Neuronal stem cell (in vitro differentiated cells): ENCODE measurements at regions not wholly inside any gene's neighbourhood (a gene's known extent, or its start where the extent isn't known, plus 50 kb on each side); places are given as distances from the start of the nearest gene placed in this dataset.

Source experiments
- DNase-seq: peaks from one replicate; pipeline ENCODE4 v3.0.0-alpha.2; 2013; ENCODE audit warnings: low spot score
- H2AFZ ChIP-seq: one replicate; pipeline ENCODE4 v1.6.1; 2013; ENCODE audit warnings: mild to moderate bottlenecking, low read length, inconsistent platforms
- H2AK5ac ChIP-seq: 2 replicates; pipeline ENCODE4 v1.6.1; 2013; ENCODE audit warnings: low read depth, mild to moderate bottlenecking, inconsistent platforms, low read length, moderate library complexity, mixed read lengths
- H2BK120ac ChIP-seq: 2 replicates; pipeline ENCODE4 v1.6.1; 2013; ENCODE audit warnings: low read depth, mild to moderate bottlenecking, inconsistent platforms, low read length, moderate library complexity, mixed read lengths
- H2BK12ac ChIP-seq: one replicate; pipeline ENCODE4 v1.6.1; 2013; ENCODE audit warnings: low read length, inconsistent platforms
- H2BK15ac ChIP-seq: 2 replicates; pipeline ENCODE4 v1.6.1; 2013; ENCODE audit warnings: mild to moderate bottlenecking, low read length, inconsistent platforms, mixed read lengths
- H2BK5ac ChIP-seq: one replicate; pipeline ENCODE4 v1.6.1; 2013; ENCODE audit warnings: inconsistent platforms, mild to moderate bottlenecking, low read length, moderate library complexity
- H3K14ac ChIP-seq: one replicate; pipeline ENCODE4 v1.6.1; 2013; ENCODE audit warnings: low read length, inconsistent platforms
- H3K18ac ChIP-seq: 2 replicates; pipeline ENCODE4 v1.6.1; 2013; ENCODE audit warnings: low read length, inconsistent platforms
- H3K23ac ChIP-seq: 2 replicates; pipeline ENCODE4 v1.6.1; 2013; ENCODE audit warnings: low read depth, mild to moderate bottlenecking, mixed read lengths, low read length, inconsistent platforms; ENCODE audit not compliant: poor library complexity
- H3K27ac ChIP-seq: replicated peaks from 3 replicates; pipeline ENCODE4 v1.5.1; 2013; ENCODE audit warnings: low read length, inconsistent platforms
- H3K27me3 ChIP-seq, 3 experiments: 2 replicates each; pipeline ENCODE4 v1.6.1; 2013; ENCODE audit warnings: low read length in 3 of 3, mild to moderate bottlenecking in 2 of 3, inconsistent platforms in 1 of 3, low read depth in 1 of 3, mixed read lengths in 1 of 3, moderate library complexity in 1 of 3; ENCODE audit not compliant: control insufficient read depth in 3 of 3, insufficient read depth in 3 of 3
- H3K36me3 ChIP-seq, 2 donors: replicated peaks in 1 of 2; 2 replicates each; pipeline ENCODE4 v1.6.1; 2013; ENCODE audit warnings: low read length in 2 of 2; ENCODE audit not compliant: control insufficient read depth in 2 of 2, insufficient read depth in 2 of 2
- H3K4ac ChIP-seq: 2 replicates; pipeline ENCODE4 v1.6.1; 2013; ENCODE audit warnings: inconsistent platforms, mild to moderate bottlenecking, low read length, moderate library complexity
- H3K4me1 ChIP-seq, 2 donors: 1 replicate in 1 of 2; 2 replicates in 1 of 2; pipeline ENCODE4 v1.6.1; 2013; ENCODE audit warnings: low read length in 2 of 2, low read depth in 1 of 2; ENCODE audit not compliant: control insufficient read depth in 2 of 2, insufficient read depth in 1 of 2
- H3K4me2 ChIP-seq: one replicate; pipeline ENCODE4 v1.6.1; 2013; ENCODE audit warnings: mild to moderate bottlenecking, low read length, inconsistent platforms; ENCODE audit not compliant: insufficient read depth, poor library complexity, severe bottlenecking
- H3K4me3 ChIP-seq, 2 donors: 2 replicates each; pipeline ENCODE4 v1.5.1; 2013; ENCODE audit warnings: low read length in 2 of 2, mild to moderate bottlenecking in 2 of 2, inconsistent platforms in 1 of 2, moderate library complexity in 1 of 2
- H3K79me1 ChIP-seq: one replicate; pipeline ENCODE4 v1.6.1; 2013; ENCODE audit warnings: low read depth, mild to moderate bottlenecking, inconsistent platforms, low read length, moderate library complexity
- H3K9ac ChIP-seq: one replicate; pipeline ENCODE4 v1.6.1; 2013; ENCODE audit warnings: mild to moderate bottlenecking, low read depth, low read length, inconsistent platforms; ENCODE audit not compliant: poor library complexity
- H3K9me3 ChIP-seq, 2 donors: replicated peaks in 1 of 2; 2 replicates each; pipeline versions ENCODE3 to v1.6.1; 2013; ENCODE audit warnings: low read length in 2 of 2, mild to moderate bottlenecking in 2 of 2, inconsistent platforms in 1 of 2, low read depth in 1 of 2, mixed read lengths in 1 of 2, moderate library complexity in 1 of 2; ENCODE audit not compliant: control insufficient read depth in 2 of 2, insufficient read depth in 1 of 2
- H4K8ac ChIP-seq: one replicate; pipeline ENCODE4 v1.6.1; 2013; ENCODE audit warnings: low read depth, mild to moderate bottlenecking, inconsistent platforms, low read length, moderate library complexity
- H4K91ac ChIP-seq: one replicate; pipeline ENCODE4 v1.6.1; 2013; ENCODE audit warnings: low read length, low read depth, mild to moderate bottlenecking, inconsistent platforms; ENCODE audit not compliant: poor library complexity
- WGBS, 2 donors: extraction: QIAGEN DNeasy Blood & Tissue Kit; methylation state at CpG; one replicate each; pipeline ENCODE4 v1.1.7; 2013; ENCODE audit warnings: missing lambda C conversion rate in 2 of 2, mixed read lengths in 1 of 2; ENCODE audit not compliant: insufficient read length in 2 of 2, insufficient replicate concordance in 1 of 2; ENCODE audit errors: extremely low coverage in 2 of 2; 5-methylcytosine and 5-hydroxymethylcytosine counted together

GRCh38 chr7:68642727-68643126, 955.5 kb upstream of the AUTS2 start:
- H3K36me3 ChIP-seq = no peaks in the 10 kb centered on the region
- H3K23ac ChIP-seq = no peak overlapping the region
- H2AFZ ChIP-seq = no peak overlapping the region
- no peak overlapping the region for H3K27ac ChIP-seq
- no peaks in the 10 kb centered on the region for H3K79me1 ChIP-seq
- no peak overlapping the region for H3K4me3 ChIP-seq
- no peak overlapping the region for H2BK120ac ChIP-seq
- H2BK15ac ChIP-seq = no peak overlapping the region
- H3K4me2 ChIP-seq = no peak overlapping the region
- H4K91ac ChIP-seq = no peak overlapping the region
- no peak overlapping the region for H3K18ac ChIP-seq
- H3K27me3 ChIP-seq = no peaks in the 10 kb centered on the region
- H2BK12ac ChIP-seq = no peak overlapping the region
- no CpG with 5 or more reads among the region's 3 CpGs for WGBS, 2 donors
- no peak overlapping the region for H4K8ac ChIP-seq
- no peak overlapping the region for H3K9ac ChIP-seq
- H2AK5ac ChIP-seq = no peak overlapping the region
- H3K14ac ChIP-seq = no peak overlapping the region
- H3K9me3 ChIP-seq = peaks cover 0 to 5% of the 10 kb centered on the region in 2 donors
- no peaks in the 10 kb centered on the region for H3K4me1 ChIP-seq
- no peak for DNase-seq
- no peak overlapping the region for H2BK5ac ChIP-seq
- H3K4ac ChIP-seq = no peak overlapping the region

DNA sequence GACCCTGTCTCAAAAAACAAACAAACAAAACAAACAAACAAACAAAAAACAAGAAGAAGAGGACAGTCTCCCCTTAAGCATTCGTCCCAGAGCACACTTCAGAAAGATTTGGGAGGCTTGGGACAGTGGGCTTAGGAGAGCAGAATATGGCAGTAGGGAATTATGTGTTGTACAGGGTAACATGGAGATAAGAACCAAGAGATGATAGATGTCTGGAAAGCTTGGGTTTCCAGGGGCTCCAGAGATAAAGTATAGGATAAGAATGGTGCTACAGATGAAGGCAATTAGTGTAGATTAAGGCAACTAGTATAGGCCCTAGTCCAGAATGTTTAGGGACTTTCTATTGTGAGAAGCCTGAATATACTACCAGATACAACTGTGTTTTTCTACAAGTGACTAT, 934.9 kb upstream of the AUTS2 start:
- Histone ChIP-seq H3K9me3 (no peaks in the 10 kb centered on the region), H3K4me3 (no peak overlapping the region), H4K91ac (no peak overlapping the region), H2AFZ (no peak overlapping the region), H3K4me1 (no peaks in the 10 kb centered on the region), H3K14ac (no peak overlapping the region), H2BK5ac (no peak overlapping the region), H3K9ac (no peak overlapping the region), H3K4me2 (no peak overlapping the region), H3K4ac (no peak overlapping the region), H3K23ac (no peak overlapping the region), H2BK120ac (no peak overlapping the region), H3K27me3 (no peaks in the 10 kb centered on the region), H4K8ac (no peak overlapping the region), H2AK5ac (no peak overlapping the region), H2BK12ac (no peak overlapping the region), H3K79me1 (no peaks in the 10 kb centered on the region), H3K18ac (no peak overlapping the region), H3K36me3 (no peaks in the 10 kb centered on the region), H2BK15ac (no peak overlapping the region), H3K27ac (no peak overlapping the region)
- DNase-seq = no peak
- WGBS, 2 donors = no CpG with 5 or more reads among the region's 1 CpG

GRCh38 chr7:68671046-68671445, 927.2 kb upstream of the AUTS2 start:
- H2BK12ac ChIP-seq = no peak overlapping the region
- no peaks in the 10 kb centered on the region for H3K27me3 ChIP-seq
- H3K4ac ChIP-seq = no peak overlapping the region
- no peak overlapping the region for H3K9ac ChIP-seq
- no peak overlapping the region for H2BK15ac ChIP-seq
- H3K14ac ChIP-seq = no peak overlapping the region
- H2AK5ac ChIP-seq = no peak overlapping the region
- no peaks in the 10 kb centered on the region for H3K36me3 ChIP-seq
- no CpG with 5 or more reads among the region's 2 CpGs for WGBS, 2 donors
- no peak overlapping the region for H4K8ac ChIP-seq
- peaks cover 0 to 2% of the 10 kb centered on the region in 2 donors for H3K9me3 ChIP-seq
- H3K23ac ChIP-seq = no peak overlapping the region
- H4K91ac ChIP-seq = no peak overlapping the region
- no peak overlapping the region for H3K27ac ChIP-seq
- no peak overlapping the region for H3K4me3 ChIP-seq
- H3K4me1 ChIP-seq = no peaks in the 10 kb centered on the region
- DNase-seq = no peak
- H2BK120ac ChIP-seq = no peak overlapping the region
- no peaks in the 10 kb centered on the region for H3K79me1 ChIP-seq
- no peak overlapping the region for H3K4me2 ChIP-seq
- H2AFZ ChIP-seq = no peak overlapping the region
- H2BK5ac ChIP-seq = no peak overlapping the region
- H3K18ac ChIP-seq = no peak overlapping the region

- Histone ChIP-seq H2BK15ac (no peak overlapping the region), H3K27me3 (no peaks in the 10 kb centered on the region), H3K27ac (no peak overlapping the region), H3K14ac (no peak overlapping the region), H3K4me1 (no peaks in the 10 kb centered on the region), H3K18ac (no peak overlapping the region), H3K9me3 (peaks cover 0 to 2% of the 10 kb centered on the region in 2 donors), H2AK5ac (no peak overlapping the region), H3K23ac (no peak overlapping the region), H3K4ac (no peak overlapping the region), H3K9ac (no peak overlapping the region), H4K91ac (no peak overlapping the region), H3K36me3 (no peaks in the 10 kb centered on the region), H3K4me2 (no peak overlapping the region), H2BK12ac (no peak overlapping the region), H2BK5ac (no peak overlapping the region), H4K8ac (no peak overlapping the region), H2AFZ (no peak overlapping the region), H3K79me1 (no peaks in the 10 kb centered on the region), H3K4me3 (no peak overlapping the region), H2BK120ac (no peak overlapping the region)
- WGBS, 2 donors = no CpG with 5 or more reads among the region's 2 CpGs
- DNase-seq = no peak
These were observed 926.6 kb upstream of the AUTS2 start for GRCh38 chr7:68671671-68672070.
